H1 (cell line): ENCODE measurements at regions not wholly inside any gene's neighbourhood (a gene's known extent, or its start where the extent isn't known, plus 50 kb on each side); places are given as distances from the start of the nearest gene placed in this dataset.

Experiments
- BRCA1 ChIP-seq: IDR thresholded peaks from 2 replicates; pipeline ENCODE4 v1.6.1; 2012; ENCODE audit warnings: low read depth, low read length, improper control_type of control experiment
- CBX5 ChIP-seq: fragments of 300-800, 300-1000 bp; sonication (generic); IDR thresholded peaks from 2 replicates; pipeline ENCODE4 v1.7.1; 2016; ENCODE audit warnings: antibody characterized with exemption, low read length, low read depth
- CTBP2 ChIP-seq: IDR thresholded peaks from 2 replicates; pipeline ENCODE4 v1.7.0; 2011; ENCODE audit warnings: borderline replicate concordance, mild to moderate bottlenecking, moderate library complexity, mixed read lengths, low read length; ENCODE audit not compliant: insufficient read depth, insufficient read length
- JUN ChIP-seq: IDR thresholded peaks from 2 replicates; pipeline ENCODE4 v1.6.1; 2011; ENCODE audit warnings: low read depth, mild to moderate bottlenecking, improper control_type of control experiment, low read length
- KDM1A ChIP-seq: fragments of 200-600, 300-600 bp; sonication (generic); IDR thresholded peaks from 2 replicates; pipeline ENCODE4 v1.7.1; 2016; ENCODE audit warnings: mild to moderate bottlenecking, low read length, borderline replicate concordance
- KDM4A ChIP-seq: IDR thresholded peaks from one replicate; pipeline ENCODE4 v1.7.1; 2012; ENCODE audit warnings: low read depth, mild to moderate bottlenecking, moderate library complexity, low read length, inconsistent platforms; ENCODE audit not compliant: severe bottlenecking
- POLR2A ChIP-seq, 2 experiments: IDR thresholded peaks; 1 replicate in 1 of 2; 2 replicates in 1 of 2; pipeline ENCODE4 v1.6.1; 2011; ENCODE audit warnings: low read depth in 2 of 2, low read length in 2 of 2, mild to moderate bottlenecking in 2 of 2; ENCODE audit errors: control extremely low read depth in 1 of 2
- RBBP5 ChIP-seq: IDR thresholded peaks from 2 replicates; pipeline ENCODE4 v1.7.1; 2012; ENCODE audit warnings: low read depth, mild to moderate bottlenecking, inconsistent platforms, low read length, moderate library complexity, borderline replicate concordance
- SAP30 ChIP-seq: fragments of 300-600 bp; sonication (generic); IDR thresholded peaks from 2 replicates; pipeline ENCODE4 v1.7.1; 2012; ENCODE audit warnings: low read length, moderate library complexity, mild to moderate bottlenecking, inconsistent platforms; ENCODE audit not compliant: insufficient read depth, insufficient replicate concordance
- SRF ChIP-seq: IDR thresholded peaks from 2 replicates; pipeline ENCODE4 v1.6.1; 2011; ENCODE audit warnings: mild to moderate bottlenecking, low read depth, low read length, moderate library complexity
- TAF1 ChIP-seq: IDR thresholded peaks from 2 replicates; pipeline ENCODE4 v1.6.1; 2011; ENCODE audit warnings: mild to moderate bottlenecking, low read depth, low read length
- TBP ChIP-seq: IDR thresholded peaks from 2 replicates; pipeline ENCODE4 v1.6.1; 2011; ENCODE audit warnings: low read depth, low read length, improper control_type of control experiment
- TF ChIP-seq, protein P1 (sequence below): IDR thresholded peaks from 2 replicates; pipeline ENCODE4 v1.6.1; 2011; ENCODE audit warnings: low read depth, mild to moderate bottlenecking, low read length; ENCODE audit not compliant: insufficient read depth

DNA sequence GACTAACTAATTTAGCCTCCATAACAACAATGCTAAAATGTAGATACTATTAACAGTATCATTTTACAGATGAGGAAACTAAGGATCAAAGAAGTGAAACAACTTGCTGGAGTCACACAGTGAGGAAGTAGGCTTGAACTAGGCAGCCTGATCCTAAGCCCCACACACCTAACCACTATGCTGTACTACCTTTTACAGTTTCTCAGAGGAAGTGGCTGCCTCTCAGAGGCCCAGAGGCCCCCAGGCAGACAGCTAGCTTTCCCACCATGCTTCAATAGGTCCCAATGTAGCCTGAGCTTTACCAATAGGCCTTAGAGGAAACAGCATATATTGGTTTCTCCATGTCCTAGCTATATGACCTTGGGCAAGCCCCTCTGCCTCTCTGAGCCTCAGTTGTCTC, 69.4 kb upstream of the PJA1 start (continued):
- TF ChIP-seq, protein P1, sequence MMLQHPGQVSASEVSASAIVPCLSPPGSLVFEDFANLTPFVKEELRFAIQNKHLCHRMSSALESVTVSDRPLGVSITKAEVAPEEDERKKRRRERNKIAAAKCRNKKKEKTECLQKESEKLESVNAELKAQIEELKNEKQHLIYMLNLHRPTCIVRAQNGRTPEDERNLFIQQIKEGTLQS = no peak
- TF ChIP-seq KDM1A (no peak), CBX5 (no peak), BRCA1 (no peak), TBP (no peak), RBBP5 (no peak), TAF1 (no peak), POLR2A (IDR thresholded peaks at IDR 0.05; ENCODE audit: control extremely low read depth in 1 of 2, low read depth in 2 of 2, low read length in 2 of 2) (no peak), SAP30 (no peak), CTBP2 (no peak), KDM4A (no peak), SRF (no peak), JUN (no peak)
